ENCODE measurements at regions not wholly inside any gene's neighbourhood (a gene's known extent, or its start where the extent isn't known, plus 50 kb on each side); places are given as distances from the start of the nearest gene placed in this dataset.

GRCh38 chr2:83320053-83320452 is 1139.0 kb downstream of the SUCLG1 start:
- intact Hi-C loops (cut with micrococcal nuclease) = no loop called here

GRCh38 chr2:83305758-83306378 is 1153.2 kb downstream of the SUCLG1 start:
- H3K27me3 Mint-ChIP-seq = no peaks in the 10 kb centered on the region
- no peak overlapping the region for H3K27ac Mint-ChIP-seq
- no peak for TF ChIP-seq CTCF (IDR thresholded peaks at IDR 0.05)
- ATAC-seq (no peak), DNase-seq (no peak)
- H3K9me3 Mint-ChIP-seq = peaks cover 4% of the 10 kb centered on the region
- H3K36me3 Mint-ChIP-seq (ENCODE audit: low read depth) = no peaks in the 10 kb centered on the region
- no peaks in the 10 kb centered on the region for H3K4me1 Mint-ChIP-seq (ENCODE audit: low read depth)
- intact Hi-C loops (cut with micrococcal nuclease) = no loop called here
- CTCF ChIA-PET = no interaction called here
- POLR2A ChIA-PET = no interaction called here
- no peak overlapping the region for H3K4me3 Mint-ChIP-seq

More at GRCh38 chr2:83320053-83320452, 1139.0 kb downstream of the SUCLG1 start:
- ChIA-PET CTCF (no interaction called here), POLR2A (no interaction called here)
- Mint-ChIP-seq H3K4me3 (no peak overlapping the region), H3K4me1 (ENCODE audit: low read depth) (no peaks in the 10 kb centered on the region), H3K27me3 (no peaks in the 10 kb centered on the region), H3K9me3 (peaks cover 1% of the 10 kb centered on the region), H3K27ac (no peak overlapping the region), H3K36me3 (ENCODE audit: low read depth) (no peaks in the 10 kb centered on the region)
- ATAC-seq (no peak), DNase-seq (no peak)
- no peak for TF ChIP-seq CTCF (IDR thresholded peaks at IDR 0.05)

- H3K27me3 Mint-ChIP-seq = no peaks in the 10 kb centered on the region
- no peaks in the 10 kb centered on the region for H3K36me3 Mint-ChIP-seq (ENCODE audit: low read depth)
- no peak overlapping the region for H3K4me3 Mint-ChIP-seq
- intact Hi-C loops (cut with micrococcal nuclease) = no loop called here
- ATAC-seq (no peak), DNase-seq (no peak)
- ChIA-PET CTCF (no interaction called here), POLR2A (no interaction called here)
- H3K27ac Mint-ChIP-seq = no peak overlapping the region
- H3K9me3 Mint-ChIP-seq = peaks cover 3% of the 10 kb centered on the region
- TF ChIP-seq CTCF (IDR thresholded peaks at IDR 0.05) = no peak
- no peaks in the 10 kb centered on the region for H3K4me1 Mint-ChIP-seq (ENCODE audit: low read depth)
Measured at GRCh38 chr2:83291083-83291482, 1168.0 kb downstream of the SUCLG1 start.

GRCh38 chr2:83282841-83283240 is 1176.2 kb downstream of the SUCLG1 start:
- intact Hi-C loops (cut with micrococcal nuclease) = no loop called here
- ATAC-seq = no peak
- H3K27ac Mint-ChIP-seq = no peak overlapping the region
- POLR2A ChIA-PET = no interaction called here
- H3K27me3 Mint-ChIP-seq = no peaks in the 10 kb centered on the region
- TF ChIP-seq CTCF (IDR thresholded peaks at IDR 0.05) = no peak
- CTCF ChIA-PET = no interaction called here
- peaks cover 2% of the 10 kb centered on the region for H3K9me3 Mint-ChIP-seq
- DNase-seq = no peak
- H3K4me3 Mint-ChIP-seq = no peak overlapping the region
- H3K4me1 Mint-ChIP-seq (ENCODE audit: low read depth) = no peaks in the 10 kb centered on the region
- H3K36me3 Mint-ChIP-seq (ENCODE audit: low read depth) = no peaks in the 10 kb centered on the region

- DNase-seq = no peak
- Mint-ChIP-seq H3K27ac (no peak overlapping the region), H3K36me3 (ENCODE audit: low read depth) (no peaks in the 10 kb centered on the region), H3K4me1 (ENCODE audit: low read depth) (no peaks in the 10 kb centered on the region), H3K27me3 (no peaks in the 10 kb centered on the region), H3K9me3 (peaks cover 2% of the 10 kb centered on the region), H3K4me3 (no peak overlapping the region)
- no peak for TF ChIP-seq CTCF (IDR thresholded peaks at IDR 0.05)
- POLR2A ChIA-PET = no interaction called here
- intact Hi-C loops (cut with micrococcal nuclease) = no loop called here
- ATAC-seq = no peak
- CTCF ChIA-PET = no interaction called here
Measured at GRCh38 chr2:83282043-83282795, 1176.9 kb downstream of the SUCLG1 start.

Measured in activated CD8-positive, alpha-beta T cell treated with anti-CD3 and anti-CD28 coated beads for 36 hours (primary cell).